Upper lobe of right lung (tissue), 1 donor: ENCODE measurements at regions not wholly inside any gene's neighbourhood (a gene's known extent, or its start where the extent isn't known, plus 50 kb on each side); places are given as distances from the start of the nearest gene placed in this dataset.
A peak's percentile ranks its signal among the peaks of the same experiment; 100 is the strongest.
"Not testable (repeated sequence)": the region's sequence is repeated elsewhere in the genome, so short reads cannot be mapped to it uniquely, and the experiment has no call there.

Source experiments
- ATAC-seq: fragments of 200-7000 bp; cut with Tn5 transposase; one replicate; pipeline ENCODE4 v1.9.1; 2020; ENCODE audit warnings: mild to moderate bottlenecking, moderate library complexity
- DNase-seq: peaks from one replicate; pipeline ENCODE4 v3.0.0-alpha.2; 2020
- H3K27ac ChIP-seq: fragments of 200-600 bp; one replicate; pipeline ENCODE4 v1.8.0; 2022
- H3K27me3 ChIP-seq: fragments of 200-600 bp; one replicate; pipeline ENCODE4 v1.8.0; 2022; ENCODE audit warnings: mild to moderate bottlenecking
- H3K36me3 ChIP-seq: fragments of 200-600 bp; one replicate; pipeline ENCODE4 v1.8.0; 2022
- H3K4me1 ChIP-seq: fragments of 200-600 bp; one replicate; pipeline ENCODE4 v1.8.0; 2022
- H3K4me3 ChIP-seq: fragments of 200-600 bp; one replicate; pipeline ENCODE4 v1.8.0; 2022; ENCODE audit warnings: mild to moderate bottlenecking
- H3K9me3 ChIP-seq: fragments of 200-600 bp; one replicate; pipeline ENCODE4 v1.8.0; 2022
- CTCF ChIP-seq: fragments of 200-600 bp; IDR thresholded peaks from one replicate; pipeline ENCODE4 v1.8.0; 2022; ENCODE audit warnings: antibody characterized with exemption
- intact Hi-C: fragments of 100-400 bp; cut with DNase I; formaldehyde crosslinking; loops from one replicate; pipeline ENCODE4 v1.11.0; 2022
- donor health status: DM: no; HTN: yes; CAD: no; lungs with severe emphysema.

GRCh38 chr13:40366119-40366518 is 300.3 kb downstream of the FOXO1 start:
- Histone ChIP-seq H3K36me3 (no peaks in the 10 kb centered on the region), H3K4me1 (no peaks in the 10 kb centered on the region), H3K27ac (no peak overlapping the region), H3K4me3 (no peak overlapping the region), H3K27me3 (no peaks in the 10 kb centered on the region), H3K9me3 (no peaks in the 10 kb centered on the region)
- no peak for TF ChIP-seq CTCF
- intact Hi-C loops = no loop called here
- DNase-seq = no peak
- ATAC-seq = no peak

DNA sequence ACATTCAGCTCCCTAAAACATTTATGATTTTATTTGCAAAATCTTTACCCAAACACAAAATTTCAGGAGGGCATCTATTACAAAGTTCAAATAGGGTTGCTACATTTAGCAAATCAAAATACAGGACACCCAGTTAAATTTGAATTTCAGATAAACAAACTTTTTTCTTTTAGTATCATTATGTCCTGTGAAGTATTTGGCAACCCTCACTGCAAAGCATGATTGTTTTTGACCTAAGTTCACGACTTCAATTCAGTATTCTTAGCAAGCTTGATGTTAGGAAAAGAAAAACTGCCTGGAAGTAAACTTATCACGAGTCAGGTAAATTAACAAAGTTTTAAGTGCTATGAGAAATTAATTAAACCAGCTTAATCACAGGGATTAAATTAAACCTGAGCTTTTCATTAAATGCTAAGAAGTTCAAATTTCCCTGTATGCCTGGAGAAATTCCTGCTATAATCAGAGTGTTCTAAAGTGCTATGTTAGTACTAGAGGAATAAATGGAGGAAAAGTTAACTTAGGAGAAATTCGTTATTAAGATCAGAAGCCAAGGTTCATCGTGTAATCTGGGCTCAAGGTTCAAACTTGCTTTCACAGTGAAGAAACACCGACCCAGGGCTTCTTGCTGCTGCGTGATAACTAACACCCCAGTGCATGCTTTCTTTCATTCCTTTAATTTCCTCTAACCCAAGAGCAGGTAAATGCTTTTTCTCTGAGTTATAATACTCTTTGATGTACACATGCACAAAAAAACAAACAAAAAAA is 298.1 kb downstream of the FOXO1 start:
- no peak overlapping the region for H3K4me3 ChIP-seq
- no peaks in the 10 kb centered on the region for H3K36me3 ChIP-seq
- H3K9me3 ChIP-seq = no peaks in the 10 kb centered on the region
- no peak for ATAC-seq
- no peaks in the 10 kb centered on the region for H3K27me3 ChIP-seq
- intact Hi-C loops = no loop called here
- no peaks in the 10 kb centered on the region for H3K4me1 ChIP-seq
- no peak overlapping the region for H3K27ac ChIP-seq
- no peak for DNase-seq
- TF ChIP-seq CTCF = no peak

DNA sequence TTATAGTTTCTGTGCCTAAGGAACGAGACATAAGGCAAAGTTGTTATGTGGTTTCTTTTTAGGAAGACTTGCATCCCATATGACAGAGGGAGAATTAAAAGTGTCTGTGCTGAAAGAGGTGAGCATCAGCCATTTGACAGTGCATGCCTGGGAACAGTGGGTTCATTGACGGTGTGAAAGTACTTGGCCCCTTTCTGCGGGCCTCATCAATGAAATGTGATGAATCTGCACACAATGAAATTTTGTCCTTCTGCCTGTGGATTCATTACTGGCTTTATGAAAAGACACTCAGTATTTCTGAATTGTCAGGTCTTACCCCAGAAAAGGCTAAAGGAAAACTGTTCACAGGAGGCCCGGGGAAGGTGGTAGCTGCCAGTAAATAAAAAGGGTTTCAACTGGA is 295.8 kb downstream of the FOXO1 start:
- Histone ChIP-seq H3K9me3 (no peaks in the 10 kb centered on the region), H3K4me1 (no peaks in the 10 kb centered on the region), H3K36me3 (no peaks in the 10 kb centered on the region), H3K27me3 (no peaks in the 10 kb centered on the region), H3K27ac (no peak overlapping the region), H3K4me3 (no peak overlapping the region)
- DNase-seq = no peak
- ATAC-seq = no peak
- TF ChIP-seq CTCF = no peak
- intact Hi-C loops = no loop called here

- no peak for TF ChIP-seq CTCF
- H3K27me3 ChIP-seq = no peaks in the 10 kb centered on the region
- DNase-seq (no peak), ATAC-seq (no peak)
- intact Hi-C loops = no loop called here
- no peaks in the 10 kb centered on the region for H3K9me3 ChIP-seq
- H3K4me3 ChIP-seq = no peak overlapping the region
- no peaks in the 10 kb centered on the region for H3K36me3 ChIP-seq
- no peak overlapping the region for H3K27ac ChIP-seq
- H3K4me1 ChIP-seq = no peaks in the 10 kb centered on the region
Observed at GRCh38 chr13:40371531-40372125, 294.8 kb downstream of the FOXO1 start.

DNA sequence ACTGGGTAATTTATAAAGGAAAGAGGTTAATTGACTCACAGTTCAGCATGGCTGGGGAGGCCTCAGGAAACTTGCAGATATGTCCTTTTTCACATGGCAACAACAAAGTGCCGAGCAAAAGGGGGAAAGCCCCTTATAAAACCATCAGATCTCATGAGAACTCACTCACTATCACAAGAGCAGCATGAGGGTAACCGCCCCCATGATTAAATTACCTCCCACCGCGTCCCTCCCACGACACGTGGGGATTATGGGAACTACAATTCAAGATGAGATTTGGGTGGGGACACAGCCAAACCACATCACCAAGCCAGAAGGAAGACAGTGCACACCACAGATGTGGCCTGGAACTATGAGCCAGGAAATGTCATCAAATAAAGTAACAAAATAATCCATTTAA is 292.8 kb downstream of the FOXO1 start:
- H3K27ac ChIP-seq, H3K9me3 ChIP-seq, H3K27me3 ChIP-seq, H3K36me3 ChIP-seq, DNase-seq, ATAC-seq, intact Hi-C loops, H3K4me3 ChIP-seq, H3K4me1 ChIP-seq: not testable (repeated sequence)

DNA sequence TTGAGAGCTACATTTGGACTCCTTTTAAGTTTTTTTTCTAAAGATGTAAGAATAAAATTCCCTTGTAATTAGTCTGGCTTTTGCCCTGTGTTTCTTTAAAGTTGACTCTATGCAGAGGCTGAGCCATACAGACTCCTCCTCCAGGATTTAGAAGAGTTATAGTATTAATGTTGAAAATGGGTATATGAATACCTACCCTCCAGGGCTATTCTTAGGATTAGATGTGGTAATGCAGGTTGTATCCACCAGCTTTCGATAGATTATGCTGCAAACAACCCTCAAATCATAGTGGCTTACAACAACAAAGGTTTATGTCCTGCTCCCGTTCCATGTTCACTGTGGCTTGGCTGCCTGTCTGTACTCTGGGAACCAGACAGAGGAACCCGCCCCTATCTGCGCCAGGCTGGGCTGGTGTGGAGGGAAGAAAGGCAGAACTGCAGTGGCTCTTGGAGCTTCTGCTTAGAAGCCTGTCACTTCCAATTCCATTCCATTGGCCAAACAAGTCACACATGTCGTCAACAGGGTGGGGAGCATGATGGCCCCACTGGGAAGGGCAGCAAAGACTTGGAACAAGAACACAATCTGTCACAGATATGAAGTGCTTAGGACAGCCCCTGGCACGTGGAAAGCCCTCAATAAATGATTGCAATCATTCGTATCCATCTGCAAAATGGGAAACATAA is 290.8 kb downstream of the FOXO1 start:
- no peaks in the 10 kb centered on the region for H3K4me1 ChIP-seq
- no peaks in the 10 kb centered on the region for H3K9me3 ChIP-seq
- H3K4me3 ChIP-seq = no peak overlapping the region
- DNase-seq = no peak
- no peaks in the 10 kb centered on the region for H3K36me3 ChIP-seq
- TF ChIP-seq CTCF = no peak
- H3K27me3 ChIP-seq = no peaks in the 10 kb centered on the region
- no peak overlapping the region for H3K27ac ChIP-seq
- intact Hi-C loops = no loop called here
- peak; percentile 26 for ATAC-seq
